ENCODE measurements at regions not wholly inside any gene's neighbourhood (a gene's known extent, or its start where the extent isn't known, plus 50 kb on each side); places are given as distances from the start of the nearest gene placed in this dataset.

DNA sequence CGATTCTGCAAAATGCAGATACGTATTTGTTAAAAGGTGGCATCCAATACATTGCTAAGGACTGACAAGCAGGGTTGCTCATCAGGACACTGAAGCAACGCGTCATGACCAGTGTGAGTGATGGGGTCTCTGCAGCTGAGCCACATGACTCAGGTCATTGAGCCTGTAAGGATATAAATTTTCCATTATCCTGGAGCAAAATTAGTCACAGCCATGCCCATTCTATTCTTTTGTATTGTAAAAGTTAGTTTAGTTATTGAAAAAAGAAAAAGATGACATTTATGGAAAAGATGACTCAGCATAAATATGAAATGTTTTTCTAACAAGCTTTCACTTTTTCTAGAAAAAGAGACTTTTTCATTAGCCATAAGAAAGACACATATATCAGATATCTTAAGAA lies 268.0 kb upstream of the TMEM132C start:
- no peak overlapping the region for H3K27ac Mint-ChIP-seq
- Histone ChIP-seq H3K27me3 (ENCODE audit: control insufficient read depth, insufficient read depth, low read length) (no peaks in the 10 kb centered on the region), H3K9me3 (ENCODE audit: control insufficient read depth in 2 of 2, low read length in 2 of 2) (no peaks in the 10 kb centered on the region), H3K36me3 (ENCODE audit: control insufficient read depth, insufficient read depth, low read length) (no peaks in the 10 kb centered on the region), H3K27ac (ENCODE audit: insufficient read depth, low read length, poor library complexity, severe bottlenecking) (no peak overlapping the region), H3K4me3 (ENCODE audit: low read depth, low read length) (no peak overlapping the region), H3K4me1 (ENCODE audit: control insufficient read depth, insufficient read depth, low read length, poor library complexity, severe bottlenecking) (no peaks in the 10 kb centered on the region)
- H3K9me3 Mint-ChIP-seq = peaks cover 2 to 26% (median 5%) of the 10 kb centered on the region in 7 donors
- H3K4me3 Mint-ChIP-seq = no peak overlapping the region
- no peaks in the 10 kb centered on the region for H3K36me3 Mint-ChIP-seq
- ATAC-seq (ENCODE audit: low read depth in 2 of 2) (no peak), DNase-seq (no peak)
- no peaks in the 10 kb centered on the region for H3K27me3 Mint-ChIP-seq
- peaks cover 0 to 2% (median 0%) of the 10 kb centered on the region in 4 donors for H3K4me1 Mint-ChIP-seq

DNA sequence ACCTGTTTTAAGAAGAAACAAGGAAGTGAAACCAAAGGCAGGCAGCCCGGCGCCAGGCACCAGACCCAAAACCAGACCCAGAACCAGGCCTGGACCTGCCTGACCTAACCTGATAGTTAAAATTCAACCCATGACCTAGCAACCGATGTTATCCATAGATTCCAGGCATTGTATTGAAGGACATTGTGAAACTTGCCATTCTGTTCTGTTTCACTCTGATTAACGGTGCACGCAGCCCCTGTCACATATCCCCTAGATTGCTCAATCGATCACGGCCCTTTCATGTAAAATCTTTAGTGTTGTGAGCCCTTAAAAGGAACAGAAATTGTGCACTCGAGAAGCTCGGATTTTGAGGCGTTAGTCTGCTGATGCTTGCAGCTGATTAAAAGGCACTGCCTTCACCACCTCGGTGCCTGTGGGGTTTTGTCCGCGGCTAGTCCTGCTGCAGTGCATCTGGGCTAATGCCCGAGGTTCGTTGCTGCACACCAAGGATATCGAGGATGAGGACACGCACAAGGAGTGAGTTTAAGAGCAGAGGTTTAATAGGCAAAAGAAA lies 262.5 kb upstream of the TMEM132C start:
- Mint-ChIP-seq H3K27ac (no peak overlapping the region), H3K4me1 (peaks cover 0 to 2% (median 0%) of the 10 kb centered on the region in 4 donors), H3K4me3 (no peak overlapping the region), H3K27me3 (no peaks in the 10 kb centered on the region), H3K36me3 (no peaks in the 10 kb centered on the region), H3K9me3 (peaks cover 1 to 13% (median 6%) of the 10 kb centered on the region in 7 donors)
- Histone ChIP-seq H3K27me3 (ENCODE audit: control insufficient read depth, insufficient read depth, low read length) (no peaks in the 10 kb centered on the region), H3K4me1 (ENCODE audit: control insufficient read depth, insufficient read depth, low read length, poor library complexity, severe bottlenecking) (no peaks in the 10 kb centered on the region), H3K27ac (ENCODE audit: insufficient read depth, low read length, poor library complexity, severe bottlenecking) (no peak overlapping the region), H3K9me3 (ENCODE audit: control insufficient read depth in 2 of 2, low read length in 2 of 2) (no peaks in the 10 kb centered on the region), H3K4me3 (ENCODE audit: low read depth, low read length) (no peak overlapping the region), H3K36me3 (ENCODE audit: control insufficient read depth, insufficient read depth, low read length) (no peaks in the 10 kb centered on the region)
- DNase-seq (no peak), ATAC-seq (ENCODE audit: low read depth in 2 of 2) (no peak)

DNA sequence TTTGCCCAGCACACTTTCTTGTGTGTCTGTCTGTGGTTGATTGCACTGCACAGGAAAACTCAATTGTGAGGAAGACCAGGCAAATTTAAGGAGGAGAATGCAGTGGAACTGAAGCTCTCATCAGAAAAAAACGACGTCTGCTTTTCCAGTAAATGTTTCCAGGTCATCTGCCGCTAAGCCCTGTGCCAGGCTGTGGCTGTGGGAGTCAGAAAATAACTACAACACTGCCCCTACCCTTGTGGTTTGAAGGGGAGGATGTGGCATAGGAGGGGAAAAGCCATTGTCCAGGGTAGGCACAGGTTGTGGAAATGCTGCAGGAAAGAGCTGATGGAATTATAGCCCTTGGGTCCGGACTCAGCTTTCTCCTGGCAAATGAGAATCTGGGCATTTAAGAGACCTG lies 259.7 kb upstream of the TMEM132C start:
- Mint-ChIP-seq H3K9me3 (peaks cover 0 to 8% (median 3%) of the 10 kb centered on the region in 7 donors), H3K4me1 (peaks cover 0 to 2% (median 0%) of the 10 kb centered on the region in 4 donors), H3K36me3 (no peaks in the 10 kb centered on the region), H3K27ac (no peak overlapping the region), H3K4me3 (no peak overlapping the region), H3K27me3 (no peaks in the 10 kb centered on the region)
- Histone ChIP-seq H3K27ac (ENCODE audit: insufficient read depth, low read length, poor library complexity, severe bottlenecking) (no peak overlapping the region), H3K4me3 (ENCODE audit: low read depth, low read length) (no peak overlapping the region), H3K36me3 (ENCODE audit: control insufficient read depth, insufficient read depth, low read length) (no peaks in the 10 kb centered on the region), H3K9me3 (ENCODE audit: control insufficient read depth in 2 of 2, low read length in 2 of 2) (no peaks in the 10 kb centered on the region), H3K27me3 (ENCODE audit: control insufficient read depth, insufficient read depth, low read length) (no peaks in the 10 kb centered on the region), H3K4me1 (ENCODE audit: control insufficient read depth, insufficient read depth, low read length, poor library complexity, severe bottlenecking) (no peaks in the 10 kb centered on the region)
- no peak for DNase-seq
- no peak for ATAC-seq (ENCODE audit: low read depth in 2 of 2)

DNA sequence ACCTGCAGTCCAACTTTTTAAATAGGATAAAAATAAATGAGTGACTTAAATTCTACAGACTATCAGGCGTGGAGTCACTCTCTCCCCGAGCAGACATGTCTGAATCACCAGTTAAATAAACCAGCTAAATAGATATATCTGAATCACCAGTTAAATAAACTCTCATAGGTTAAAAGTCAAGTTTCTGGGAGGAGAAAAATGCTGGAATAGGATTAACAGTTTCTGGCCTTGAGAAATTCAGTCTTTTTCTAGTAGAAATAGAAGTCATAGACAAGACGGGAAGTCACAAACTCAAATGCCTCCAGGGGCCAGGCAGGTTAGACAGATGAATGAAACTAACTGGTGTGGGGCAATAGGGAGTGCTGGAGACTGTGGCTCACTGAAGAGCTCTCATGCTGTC lies 258.6 kb upstream of the TMEM132C start:
- ATAC-seq (ENCODE audit: low read depth in 2 of 2) (no peak), DNase-seq (no peak)
- H3K27ac ChIP-seq (ENCODE audit: insufficient read depth, low read length, poor library complexity, severe bottlenecking) = no peak overlapping the region
- no peaks in the 10 kb centered on the region for H3K36me3 ChIP-seq (ENCODE audit: control insufficient read depth, insufficient read depth, low read length)
- H3K9me3 ChIP-seq (ENCODE audit: control insufficient read depth in 2 of 2, low read length in 2 of 2) = no peaks in the 10 kb centered on the region
- no peak overlapping the region for H3K27ac Mint-ChIP-seq
- no peaks in the 10 kb centered on the region for H3K27me3 Mint-ChIP-seq
- H3K4me3 ChIP-seq (ENCODE audit: low read depth, low read length) = no peak overlapping the region
- H3K4me1 ChIP-seq (ENCODE audit: control insufficient read depth, insufficient read depth, low read length, poor library complexity, severe bottlenecking) = no peaks in the 10 kb centered on the region
- H3K4me3 Mint-ChIP-seq = no peak overlapping the region
- H3K4me1 Mint-ChIP-seq = no peaks in the 10 kb centered on the region
- H3K36me3 Mint-ChIP-seq = no peaks in the 10 kb centered on the region
- H3K27me3 ChIP-seq (ENCODE audit: control insufficient read depth, insufficient read depth, low read length) = no peaks in the 10 kb centered on the region
- H3K9me3 Mint-ChIP-seq = peaks cover 0 to 7% (median 0%) of the 10 kb centered on the region in 7 donors

DNA sequence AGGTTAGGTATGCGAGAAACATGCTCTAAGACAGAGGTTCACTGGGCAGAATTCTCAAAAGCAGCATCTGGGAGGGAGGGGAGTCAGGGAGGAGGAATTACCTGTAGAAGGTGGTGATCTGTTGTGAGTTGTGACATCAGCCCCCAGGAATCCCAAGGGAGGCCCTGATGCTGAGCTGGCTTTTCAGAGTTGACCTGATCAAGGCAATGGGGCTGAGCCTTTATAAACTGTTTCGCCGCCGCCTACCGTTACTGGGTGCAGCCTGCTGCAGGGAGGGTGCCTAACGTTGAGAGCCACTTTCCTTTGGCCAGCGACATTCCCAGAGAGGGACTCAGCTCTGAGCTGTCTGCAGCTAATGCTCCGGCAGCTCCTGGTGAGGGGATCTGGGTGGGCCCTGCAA lies 257.9 kb upstream of the TMEM132C start:
- Histone ChIP-seq H3K27me3 (ENCODE audit: control insufficient read depth, insufficient read depth, low read length) (no peaks in the 10 kb centered on the region), H3K9me3 (ENCODE audit: control insufficient read depth in 2 of 2, low read length in 2 of 2) (no peaks in the 10 kb centered on the region), H3K27ac (ENCODE audit: insufficient read depth, low read length, poor library complexity, severe bottlenecking) (no peak overlapping the region), H3K4me3 (ENCODE audit: low read depth, low read length) (no peak overlapping the region), H3K4me1 (ENCODE audit: control insufficient read depth, insufficient read depth, low read length, poor library complexity, severe bottlenecking) (no peaks in the 10 kb centered on the region), H3K36me3 (ENCODE audit: control insufficient read depth, insufficient read depth, low read length) (no peaks in the 10 kb centered on the region)
- H3K4me1 Mint-ChIP-seq = no peaks in the 10 kb centered on the region
- ATAC-seq (ENCODE audit: low read depth in 2 of 2) = no peak
- peaks cover 0 to 7% (median 2%) of the 10 kb centered on the region in 7 donors for H3K9me3 Mint-ChIP-seq
- no peak overlapping the region for H3K4me3 Mint-ChIP-seq
- no peaks in the 10 kb centered on the region for H3K36me3 Mint-ChIP-seq
- DNase-seq = no peak
- H3K27ac Mint-ChIP-seq = peak overlapping the region in 1 of 3 donors; percentile 64
- H3K27me3 Mint-ChIP-seq = no peaks in the 10 kb centered on the region

DNA sequence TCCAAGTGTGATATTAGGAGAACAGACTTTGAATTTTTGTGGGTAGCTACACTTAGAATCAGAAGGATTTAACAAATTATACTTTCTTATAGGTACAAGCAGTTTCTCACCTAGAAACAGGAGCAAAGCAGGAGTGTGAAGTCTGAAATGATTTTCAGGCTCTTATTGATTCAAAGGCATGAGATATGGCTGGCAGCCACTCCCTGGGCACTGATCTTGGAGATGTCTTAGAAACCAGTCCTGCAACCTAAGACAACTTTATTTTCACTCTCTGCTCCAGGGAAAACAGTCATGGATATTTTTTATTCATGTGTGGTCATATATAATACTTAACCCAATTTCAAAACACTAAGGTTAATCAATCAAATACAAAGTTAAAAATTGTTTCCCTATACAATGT lies 254.9 kb upstream of the TMEM132C start:
- ATAC-seq (ENCODE audit: low read depth in 2 of 2) = no peak

DNA sequence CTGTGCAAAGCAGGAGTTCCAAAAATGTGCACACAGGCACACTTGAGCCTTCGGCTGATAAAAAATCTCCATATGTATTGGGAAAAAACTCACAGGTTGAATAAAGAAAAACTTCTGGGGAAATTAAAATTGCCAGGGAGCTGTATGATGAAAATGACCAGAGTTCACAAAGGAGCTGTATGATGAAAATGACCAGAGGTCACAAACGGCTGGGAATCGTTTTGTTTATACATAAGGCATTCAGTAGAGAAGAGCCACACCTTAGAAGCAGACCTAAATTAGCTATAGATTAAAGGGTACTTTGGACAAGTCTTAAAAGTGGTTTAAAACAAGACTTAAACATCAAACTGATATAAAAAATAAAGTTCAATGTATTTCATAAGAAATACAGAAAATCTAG lies 251.7 kb upstream of the TMEM132C start:
- DNase-seq (no peak), ATAC-seq (ENCODE audit: low read depth in 2 of 2) (no peak)
- no peaks in the 10 kb centered on the region for H3K36me3 ChIP-seq (ENCODE audit: control insufficient read depth, insufficient read depth, low read length)
- H3K27ac Mint-ChIP-seq = no peak overlapping the region
- H3K36me3 Mint-ChIP-seq = no peaks in the 10 kb centered on the region
- H3K4me3 ChIP-seq (ENCODE audit: low read depth, low read length) = no peak overlapping the region
- no peaks in the 10 kb centered on the region for H3K27me3 Mint-ChIP-seq
- no peaks in the 10 kb centered on the region for H3K4me1 ChIP-seq (ENCODE audit: control insufficient read depth, insufficient read depth, low read length, poor library complexity, severe bottlenecking)
- H3K27me3 ChIP-seq (ENCODE audit: control insufficient read depth, insufficient read depth, low read length) = no peaks in the 10 kb centered on the region
- H3K9me3 ChIP-seq (ENCODE audit: control insufficient read depth in 2 of 2, low read length in 2 of 2) = peaks cover 0 to 7% of the 10 kb centered on the region in 2 experiments
- H3K4me3 Mint-ChIP-seq = no peak overlapping the region
- H3K27ac ChIP-seq (ENCODE audit: insufficient read depth, low read length, poor library complexity, severe bottlenecking) = no peak overlapping the region
- H3K4me1 Mint-ChIP-seq = no peaks in the 10 kb centered on the region
- peaks cover 0 to 11% (median 7%) of the 10 kb centered on the region in 7 donors for H3K9me3 Mint-ChIP-seq

More for the DNA sequence above, 254.9 kb upstream of the TMEM132C start:
- peaks cover 0 to 3% of the 10 kb centered on the region in 2 experiments for H3K9me3 ChIP-seq (ENCODE audit: control insufficient read depth in 2 of 2, low read length in 2 of 2)
- no peak overlapping the region for H3K4me3 Mint-ChIP-seq
- no peak for DNase-seq
- no peak overlapping the region for H3K27ac Mint-ChIP-seq
- no peaks in the 10 kb centered on the region for H3K27me3 Mint-ChIP-seq
- no peaks in the 10 kb centered on the region for H3K4me1 Mint-ChIP-seq
- H3K27me3 ChIP-seq (ENCODE audit: control insufficient read depth, insufficient read depth, low read length) = no peaks in the 10 kb centered on the region
- peaks cover 0 to 5% (median 3%) of the 10 kb centered on the region in 7 donors for H3K9me3 Mint-ChIP-seq
- no peak overlapping the region for H3K4me3 ChIP-seq (ENCODE audit: low read depth, low read length)
- H3K36me3 ChIP-seq (ENCODE audit: control insufficient read depth, insufficient read depth, low read length) = no peaks in the 10 kb centered on the region
- H3K36me3 Mint-ChIP-seq = no peaks in the 10 kb centered on the region
- H3K27ac ChIP-seq (ENCODE audit: insufficient read depth, low read length, poor library complexity, severe bottlenecking) = no peak overlapping the region
- no peaks in the 10 kb centered on the region for H3K4me1 ChIP-seq (ENCODE audit: control insufficient read depth, insufficient read depth, low read length, poor library complexity, severe bottlenecking)

DNA sequence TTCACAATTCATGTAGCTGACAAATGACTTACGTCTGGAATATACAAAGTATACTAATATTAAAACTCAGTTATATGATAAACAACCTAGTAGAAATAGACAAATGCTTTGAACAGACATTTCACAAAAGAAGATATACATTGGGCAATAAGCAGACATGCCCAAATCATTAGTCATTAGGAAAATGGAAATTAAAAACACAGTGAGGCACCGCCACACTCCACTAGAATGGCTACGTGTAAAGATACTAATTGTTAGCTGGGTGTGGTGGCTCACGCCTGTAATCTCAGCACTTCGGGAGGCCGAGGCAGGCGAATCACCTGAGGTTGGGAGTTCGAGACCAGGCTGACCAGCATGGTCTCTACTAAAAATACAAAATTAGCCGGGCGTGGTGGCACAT lies 248.9 kb upstream of the TMEM132C start:
- Histone ChIP-seq H3K27me3 (ENCODE audit: control insufficient read depth, insufficient read depth, low read length) (no peaks in the 10 kb centered on the region), H3K4me3 (ENCODE audit: low read depth, low read length) (no peak overlapping the region), H3K9me3 (ENCODE audit: control insufficient read depth in 2 of 2, low read length in 2 of 2) (peaks cover 0 to 7% of the 10 kb centered on the region in 2 experiments), H3K36me3 (ENCODE audit: control insufficient read depth, insufficient read depth, low read length) (no peaks in the 10 kb centered on the region), H3K4me1 (ENCODE audit: control insufficient read depth, insufficient read depth, low read length, poor library complexity, severe bottlenecking) (no peaks in the 10 kb centered on the region), H3K27ac (ENCODE audit: insufficient read depth, low read length, poor library complexity, severe bottlenecking) (no peak overlapping the region)
- Mint-ChIP-seq H3K9me3 (peaks cover 0 to 12% (median 8%) of the 10 kb centered on the region in 7 donors), H3K4me3 (no peak overlapping the region), H3K36me3 (no peaks in the 10 kb centered on the region), H3K27ac (no peak overlapping the region), H3K4me1 (no peaks in the 10 kb centered on the region), H3K27me3 (no peaks in the 10 kb centered on the region)
- DNase-seq (no peak), ATAC-seq (ENCODE audit: low read depth in 2 of 2) (no peak)
